WTC11 (cell line): ENCODE measurements at regions not wholly inside any gene's neighbourhood (a gene's known extent, or its start where the extent isn't known, plus 50 kb on each side); places are given as distances from the start of the nearest gene placed in this dataset.

Experiments
- ATAC-seq: fragments of 200-7000 bp; cut with Tn5 transposase; 2 replicates; pipeline ENCODE4 v1.10.0; 2021; ENCODE audit warnings: mild to moderate bottlenecking, moderate library complexity
- CTCF ChIA-PET: fragments of 300-600 bp; sonication (Branson Sonifier 250); formaldehyde crosslinking; loops from one replicate; lab custom pipeline; 2021; ENCODE audit warnings: antibody characterized with exemption; lab: Charles Lee
- POLR2A ChIA-PET: fragments of 350-600 bp; sonication (Branson Sonifier 250); formaldehyde crosslinking; loops from one replicate; lab custom pipeline; 2021; ENCODE audit warnings: antibody characterized with exemption; lab: Charles Lee
- DNase-seq: peaks from one replicate; pipeline ENCODE4 v3.0.0; 2021; ENCODE audit warnings: low spot score
- H3K27ac Mint-ChIP-seq: 2 replicates; pipeline ENCODE4 v1.8.0; 2021; ENCODE audit warnings: mixed read lengths
- H3K27me3 Mint-ChIP-seq: 2 replicates; pipeline ENCODE4 v1.8.0; 2021; ENCODE audit warnings: low read depth, mild to moderate bottlenecking, moderate library complexity, mixed read lengths
- H3K36me3 Mint-ChIP-seq: 2 replicates; pipeline ENCODE4 v1.8.0; 2021; ENCODE audit warnings: mixed read lengths
- H3K4me1 Mint-ChIP-seq: 2 replicates; pipeline ENCODE4 v1.8.0; 2022; ENCODE audit warnings: mixed read lengths
- H3K4me3 Mint-ChIP-seq: 2 replicates; pipeline ENCODE4 v1.8.0; 2021; ENCODE audit warnings: mild to moderate bottlenecking, moderate library complexity, mixed read lengths
- H3K9me3 Mint-ChIP-seq: 2 replicates; pipeline ENCODE4 v1.8.0; 2021; ENCODE audit warnings: mixed read lengths
- ATF1 ChIP-seq: sonication (generic); formaldehyde crosslinking; IDR thresholded peaks from 2 replicates; pipeline ENCODE4 v1.8.1; 2023; ENCODE audit warnings: mild to moderate bottlenecking, moderate library complexity, missing genetic modification reagents
- CREB1 ChIP-seq: sonication (generic); formaldehyde crosslinking; IDR thresholded peaks from 2 replicates; pipeline ENCODE4 v1.8.0; 2023; ENCODE audit warnings: mild to moderate bottlenecking, missing genetic modification reagents
- E2F4 ChIP-seq: sonication (generic); formaldehyde crosslinking; IDR thresholded peaks from 2 replicates; pipeline ENCODE4 v1.8.1; 2022; ENCODE audit warnings: low read depth, mild to moderate bottlenecking, moderate library complexity, missing genetic modification reagents, borderline replicate concordance
- E2F5 ChIP-seq: sonication (generic); formaldehyde crosslinking; IDR thresholded peaks from 2 replicates; pipeline ENCODE4 v1.8.1; 2022; ENCODE audit warnings: mild to moderate bottlenecking, moderate library complexity, missing genetic modification reagents
- ELF4 ChIP-seq: sonication (generic); formaldehyde crosslinking; IDR thresholded peaks from 2 replicates; pipeline ENCODE4 v1.8.1; 2022; ENCODE audit warnings: low read depth, mild to moderate bottlenecking, moderate library complexity, missing genetic modification reagents
- GTF2I ChIP-seq: fragments of 250-450 bp; sonication (Bioruptor Pico); conservative IDR thresholded peaks from 2 replicates; pipeline ENCODE4 v1.4.0; 2021; ENCODE audit warnings: mild to moderate bottlenecking
- HMGXB4 ChIP-seq: sonication (generic); formaldehyde crosslinking; IDR thresholded peaks from 2 replicates; pipeline ENCODE4 v1.8.1; 2023; ENCODE audit warnings: mild to moderate bottlenecking, moderate library complexity, missing genetic modification reagents
- IRF2 ChIP-seq: sonication (generic); formaldehyde crosslinking; IDR thresholded peaks from 2 replicates; pipeline ENCODE4 v1.8.0; 2022; ENCODE audit warnings: low read depth, missing genetic modification reagents, borderline replicate concordance
- JAZF1 ChIP-seq: fragments of 250-450 bp; sonication (Bioruptor Pico); IDR thresholded peaks from 2 replicates; pipeline ENCODE4 v1.9.0; 2021; ENCODE audit warnings: moderate library complexity, mild to moderate bottlenecking, inconsistent platforms
- NR1H2 ChIP-seq: sonication (generic); formaldehyde crosslinking; IDR thresholded peaks from 2 replicates; pipeline ENCODE4 v1.9.0; 2021; ENCODE audit warnings: mild to moderate bottlenecking, moderate library complexity, missing genetic modification reagents
- RORB ChIP-seq: fragments of 250-450 bp; sonication (Bioruptor Pico); IDR thresholded peaks from 2 replicates; pipeline ENCODE4 v1.9.0; 2021; ENCODE audit warnings: mild to moderate bottlenecking
- SMAD3 ChIP-seq: sonication (generic); formaldehyde crosslinking; IDR thresholded peaks from 2 replicates; pipeline ENCODE4 v1.8.0; 2022; ENCODE audit warnings: missing genetic modification reagents, mild to moderate bottlenecking, borderline replicate concordance
- SOX15 ChIP-seq: fragments of 250-450 bp; sonication (Bioruptor Pico); IDR thresholded peaks from 2 replicates; pipeline ENCODE4 v1.9.0; 2021; ENCODE audit warnings: mild to moderate bottlenecking
- SP1 ChIP-seq: sonication (generic); formaldehyde crosslinking; conservative IDR thresholded peaks from 2 replicates; pipeline ENCODE4 v1.8.1; 2022; ENCODE audit warnings: missing genetic modification reagents
- TEAD1 ChIP-seq: sonication (generic); formaldehyde crosslinking; IDR thresholded peaks from 2 replicates; pipeline ENCODE4 v1.8.0; 2022; ENCODE audit warnings: mild to moderate bottlenecking, missing genetic modification reagents
- TEAD4 ChIP-seq: sonication (generic); formaldehyde crosslinking; IDR thresholded peaks from 2 replicates; pipeline ENCODE4 v1.8.0; 2022; ENCODE audit warnings: mild to moderate bottlenecking, missing genetic modification reagents
- TP53 ChIP-seq: sonication (generic); formaldehyde crosslinking; IDR thresholded peaks from 2 replicates; pipeline ENCODE4 v1.8.1; 2023; ENCODE audit warnings: mild to moderate bottlenecking, missing genetic modification reagents
- USF1 ChIP-seq: sonication (generic); formaldehyde crosslinking; IDR thresholded peaks from 2 replicates; pipeline ENCODE4 v1.8.0; 2022; ENCODE audit warnings: mild to moderate bottlenecking, missing genetic modification reagents
- ZBTB21 ChIP-seq: sonication (generic); formaldehyde crosslinking; IDR thresholded peaks from 2 replicates; pipeline ENCODE4 v1.8.1; 2023; ENCODE audit warnings: mild to moderate bottlenecking, missing genetic modification reagents, borderline replicate concordance
- ZBTB43 ChIP-seq: sonication (generic); formaldehyde crosslinking; IDR thresholded peaks from 2 replicates; pipeline ENCODE4 v1.8.1; 2023; ENCODE audit warnings: mild to moderate bottlenecking, missing genetic modification reagents
- ZMAT4 ChIP-seq: fragments of 250-450 bp; sonication (Bioruptor Pico); IDR thresholded peaks from 2 replicates; pipeline ENCODE4 v1.9.0; 2021; ENCODE audit warnings: mild to moderate bottlenecking
- ZNF232 ChIP-seq: sonication (generic); formaldehyde crosslinking; IDR thresholded peaks from 2 replicates; pipeline ENCODE4 v1.8.0; 2022; ENCODE audit warnings: mild to moderate bottlenecking, missing genetic modification reagents
- ZNF281 ChIP-seq: sonication (generic); formaldehyde crosslinking; IDR thresholded peaks from 2 replicates; pipeline ENCODE4 v1.8.0; 2023; ENCODE audit warnings: mild to moderate bottlenecking, missing genetic modification reagents

GRCh38 chr6:159467473-159468041, 225.5 kb downstream of the SOD2 start:
- no peak overlapping the region for H3K27ac Mint-ChIP-seq
- TF ChIP-seq SMAD3 (CRISPR knock-in tag), result no peak
- TF ChIP-seq SOX15 (CRISPR knock-in tag), result no peak
- no peak for TF ChIP-seq ZNF281
- TF ChIP-seq NR1H2 (CRISPR knock-in tag), result no peak
- TF ChIP-seq USF1, result no peak
- no peak for TF ChIP-seq TP53 (CRISPR knock-in tag)
- no peak for TF ChIP-seq TEAD4 (CRISPR knock-in tag)
- no peak for TF ChIP-seq ZMAT4 (CRISPR knock-in tag)
- TF ChIP-seq E2F4 (CRISPR knock-in tag), result no peak
- no peak for TF ChIP-seq ELF4 (CRISPR knock-in tag)
- ChIA-PET CTCF (interaction anchor here (1.0 to 3.1 kb wide), 3 partner anchors 27 to 250 kb away, joined by 3 to 10 read pairs (median 3); no protein-coding TSS in a partner anchor), POLR2A (no interaction called here)
- H3K4me1 Mint-ChIP-seq, result peaks cover 4% of the 10 kb centered on the region
- DNase-seq (no peak), ATAC-seq (no peak)
- H3K4me3 Mint-ChIP-seq, result no peak overlapping the region
- H3K36me3 Mint-ChIP-seq, result peaks cover 11% of the 10 kb centered on the region
- H3K9me3 Mint-ChIP-seq, result peaks cover 28% of the 10 kb centered on the region
- peaks cover 5% of the 10 kb centered on the region for H3K27me3 Mint-ChIP-seq

GRCh38 chr6:159466926-159467325, 226.1 kb downstream of the SOD2 start:
- TF ChIP-seq GTF2I, result no peak
- no peak for TF ChIP-seq RORB
- TF ChIP-seq SP1, result no peak
- TF ChIP-seq HMGXB4 (CRISPR knock-in tag), result no peak
- no peak for TF ChIP-seq ZBTB21 (CRISPR knock-in tag)
- TF ChIP-seq JAZF1 (CRISPR knock-in tag), result no peak
- TF ChIP-seq ZBTB43 (CRISPR knock-in tag), result no peak
- TF ChIP-seq ATF1 (CRISPR knock-in tag), result no peak
- no peak for TF ChIP-seq ZNF232 (CRISPR knock-in tag)
- no peak for TF ChIP-seq TEAD1 (CRISPR knock-in tag)
- no peak for TF ChIP-seq IRF2 (CRISPR knock-in tag)
- no peak for TF ChIP-seq E2F5
- TF ChIP-seq CREB1, result no peak
- Mint-ChIP-seq H3K4me1 (peaks cover 4% of the 10 kb centered on the region), H3K27ac (no peak overlapping the region), H3K9me3 (peaks cover 21% of the 10 kb centered on the region), H3K36me3 (peaks cover 10% of the 10 kb centered on the region), H3K27me3 (peaks cover 5% of the 10 kb centered on the region), H3K4me3 (no peak overlapping the region)
- ChIA-PET CTCF (interaction anchor here (0.7 to 3.1 kb wide), 4 partner anchors 28 to 234 kb away, joined by 3 to 10 read pairs (median 3); no protein-coding TSS in a partner anchor), POLR2A (no interaction called here)
- DNase-seq (no peak), ATAC-seq (no peak)
